ENCODE measurements at regions not wholly inside any gene's neighbourhood (a gene's known extent, or its start where the extent isn't known, plus 50 kb on each side); places are given as distances from the start of the nearest gene placed in this dataset.

GRCh38 chr12:46516238-46516932, 143.8 kb upstream of the SLC38A2 start:
- Mint-ChIP-seq H3K27me3 (ENCODE audit: low read depth) (no peaks in the 10 kb centered on the region), H3K27ac (no peak overlapping the region), H3K4me1 (peaks cover 10% of the 10 kb centered on the region), H3K9me3 (0 out of 2 replicates have a peak, but pooled peaks cover 9% of the 10 kb centered on the region), H3K36me3 (no peaks in the 10 kb centered on the region), H3K4me3 (no peak overlapping the region)
- TF ChIP-seq ERG (CRISPR knock-in tag; IDR thresholded peaks at IDR 0.05) (no peak), SP1 (CRISPR knock-in tag; conservative IDR thresholded peaks at IDR 0.05) (no peak), ATF3 (CRISPR knock-in tag; conservative IDR thresholded peaks at IDR 0.05) (no peak), AFF4 (CRISPR knock-in tag; IDR thresholded peaks at IDR 0.05; ENCODE audit: borderline replicate concordance) (no peak), ATF6 (CRISPR knock-in tag; IDR thresholded peaks at IDR 0.05) (no peak), RORB (CRISPR knock-in tag; IDR thresholded peaks at IDR 0.05) (no peak), ESRRA (CRISPR knock-in tag; IDR thresholded peaks at IDR 0.05; ENCODE audit: borderline replicate concordance) (no peak)
- ATAC-seq = no peak
- POLR2A ChIA-PET = no interaction called here
- no peak for DNase-seq (ENCODE audit: low spot score)
- CTCF ChIA-PET = interaction anchor here (0.7 to 1.0 kb wide), 4 partner anchors 56 to 161 kb away, joined by 3 read pairs; no protein-coding TSS in a partner anchor

- POLR2A ChIA-PET = no interaction called here
- CTCF ChIA-PET = interaction anchor here (0.7 kb wide), 1 partner anchor 56 kb away, joined by 3 read pairs; no protein-coding TSS in a partner anchor
- no peak for TF ChIP-seq STAT6 (CRISPR knock-in tag; conservative IDR thresholded peaks at IDR 0.05; ENCODE audit: low read depth)
- no peak for TF ChIP-seq MLX (CRISPR knock-in tag; IDR thresholded peaks at IDR 0.05)
- no peak for TF ChIP-seq ZNF396 (CRISPR knock-in tag; IDR thresholded peaks at IDR 0.05; ENCODE audit: borderline replicate concordance)
- TF ChIP-seq E2F1 (CRISPR knock-in tag; IDR thresholded peaks at IDR 0.05) = no peak
- TF ChIP-seq ZNF532 (CRISPR knock-in tag; IDR thresholded peaks at IDR 0.05; ENCODE audit: borderline replicate concordance) = no peak
- no peak for TF ChIP-seq ZNF425 (CRISPR knock-in tag; conservative IDR thresholded peaks at IDR 0.05)
- H3K4me3 Mint-ChIP-seq = no peak overlapping the region
- ATAC-seq (no peak), DNase-seq (ENCODE audit: low spot score) (no peak)
- H3K27me3 Mint-ChIP-seq (ENCODE audit: low read depth) = no peaks in the 10 kb centered on the region
- H3K9me3 Mint-ChIP-seq = peaks cover 15% of the 10 kb centered on the region
- H3K4me1 Mint-ChIP-seq = peaks cover 10% of the 10 kb centered on the region
- H3K36me3 Mint-ChIP-seq = peaks cover 5% of the 10 kb centered on the region
- H3K27ac Mint-ChIP-seq = no peak overlapping the region
Observed at GRCh38 chr12:46515829-46516228, 143.3 kb upstream of the SLC38A2 start.

All from WTC11 (cell line).